CD4-positive, alpha-beta T cell treated with Interferon gamma for 1 hour (primary cell): ENCODE measurements at regions not wholly inside any gene's neighbourhood (a gene's known extent, or its start where the extent isn't known, plus 50 kb on each side); places are given as distances from the start of the nearest gene placed in this dataset.

Experiments
- DNase-seq: peaks from one replicate; pipeline ENCODE4 v3.0.0-alpha.2; 2020

GRCh38 chr11:24321229-24321628 lies 175.6 kb upstream of the LUZP2 start:
- no peak for DNase-seq

DNA sequence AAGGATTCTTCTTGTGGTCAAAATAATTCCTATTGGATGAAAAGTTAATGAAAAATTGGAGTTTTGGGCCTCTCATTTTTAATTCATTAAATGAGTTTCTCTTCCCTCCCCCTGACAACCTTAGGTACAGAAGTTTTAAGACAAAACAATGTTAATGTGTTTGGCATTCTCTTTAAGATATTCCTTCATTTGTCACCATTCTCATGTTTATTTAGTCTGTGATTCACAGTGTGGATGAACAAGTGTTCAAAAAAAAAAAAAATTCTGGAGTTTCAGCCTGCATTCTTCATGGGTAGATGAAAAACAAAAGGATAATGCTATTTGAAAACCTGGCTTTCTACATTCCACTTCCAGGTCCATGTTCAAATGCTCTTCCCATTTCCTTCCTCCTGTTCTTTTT lies 172.6 kb upstream of the LUZP2 start:
- no peak for DNase-seq

- DNase-seq = no peak
Observed at GRCh38 chr11:24344222-24344621, 152.6 kb upstream of the LUZP2 start.

GRCh38 chr11:24348908-24349307 lies 147.9 kb upstream of the LUZP2 start:
- no peak for DNase-seq

GRCh38 chr11:24351179-24351578 lies 145.7 kb upstream of the LUZP2 start:
- no peak for DNase-seq

DNA sequence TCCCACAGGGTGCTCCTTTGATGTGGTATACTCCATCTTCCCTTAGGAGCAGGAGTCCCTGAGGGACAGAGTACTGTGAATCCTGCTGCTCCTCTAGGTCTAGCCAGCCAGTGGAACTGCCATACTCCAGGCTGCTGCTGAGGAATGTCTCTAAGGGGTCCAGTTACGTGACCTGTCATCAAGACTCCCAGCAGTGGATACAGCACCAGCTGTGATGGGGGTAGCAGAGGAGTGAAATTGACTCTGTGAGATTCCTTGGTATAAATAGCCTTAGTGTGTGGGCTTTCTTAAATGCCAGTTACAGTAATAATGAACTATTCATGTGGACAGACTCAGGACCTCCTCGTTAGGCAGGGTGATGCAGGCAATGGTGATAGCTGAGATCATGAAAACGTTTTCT lies 140.4 kb upstream of the LUZP2 start:
- DNase-seq = no peak

DNA sequence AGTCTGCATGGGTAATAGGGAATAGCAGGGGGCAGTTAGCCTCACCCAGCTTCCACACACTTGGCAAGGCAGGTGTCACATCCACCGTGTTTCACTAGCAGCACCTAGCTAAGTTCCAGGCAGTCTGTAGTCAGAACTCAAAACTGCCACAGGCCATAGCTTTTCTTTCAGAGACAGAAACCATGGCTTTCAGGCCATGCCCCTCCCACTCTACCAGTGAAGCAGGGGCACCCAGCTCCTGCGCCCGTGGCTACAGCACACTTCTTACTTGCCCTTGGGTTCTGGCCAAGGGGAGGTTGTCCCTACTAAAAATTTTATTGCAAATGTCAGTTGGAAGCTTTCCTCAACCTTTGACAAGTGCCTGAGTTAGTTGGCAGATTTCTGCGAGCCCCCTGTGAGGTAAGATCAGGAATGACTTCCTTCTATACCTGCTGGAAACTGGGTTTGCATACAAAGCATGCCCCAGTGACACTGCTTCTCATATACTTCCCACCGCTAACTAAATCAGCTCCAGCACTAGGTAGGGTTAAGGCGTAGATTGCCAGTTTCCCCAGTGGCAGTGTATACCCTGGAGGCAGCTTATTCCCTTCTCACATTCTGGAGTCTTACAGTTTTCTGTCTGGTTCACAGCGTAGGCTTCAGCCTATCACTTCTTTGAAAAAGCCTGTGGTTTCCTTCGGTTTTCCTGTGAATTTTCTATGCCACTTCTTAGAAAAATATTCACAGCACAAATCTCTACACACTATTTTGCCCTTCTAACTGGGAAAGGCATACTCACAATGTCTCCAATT lies 139.0 kb upstream of the LUZP2 start:
- no peak for DNase-seq

DNA sequence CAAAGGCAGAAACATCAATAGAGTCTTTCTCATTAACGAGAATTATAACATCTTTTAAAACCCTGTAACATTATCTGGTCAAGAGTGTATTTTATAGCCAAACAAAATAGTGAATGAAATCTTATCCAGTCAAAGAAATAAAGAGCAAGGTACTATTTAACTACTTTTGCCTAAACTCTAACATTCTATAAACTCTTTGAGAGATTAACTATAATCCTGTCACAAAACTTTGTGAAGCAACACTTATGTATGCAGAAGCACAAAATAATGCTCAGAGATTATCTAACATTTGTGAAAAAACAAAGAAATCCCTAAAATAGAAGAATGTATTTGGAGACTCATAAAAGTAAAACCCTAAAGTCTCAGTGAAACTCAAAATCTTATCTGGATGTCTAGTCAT lies 124.4 kb upstream of the LUZP2 start:
- no peak for DNase-seq

- DNase-seq = no peak
Observed at GRCh38 chr11:24373516-24373915, 123.3 kb upstream of the LUZP2 start.

DNA sequence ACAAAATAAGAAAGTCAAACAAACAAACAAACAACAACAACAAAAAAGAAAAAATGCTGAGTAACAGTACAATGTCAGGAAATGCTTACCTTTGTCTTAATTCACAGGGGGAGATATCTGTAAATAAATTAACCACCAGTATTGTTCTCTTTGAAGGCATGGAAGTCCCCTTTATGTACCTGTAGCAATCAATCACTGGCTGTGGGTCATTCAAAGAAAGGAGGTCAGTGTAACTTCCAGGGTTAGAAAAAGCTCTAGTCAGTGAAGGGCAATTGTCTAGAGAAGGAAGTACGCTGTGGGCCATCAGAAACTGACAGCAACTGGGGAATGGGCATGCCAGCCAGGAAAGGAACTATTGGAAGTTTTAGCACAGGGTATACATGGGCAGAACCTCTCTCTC lies 121.5 kb upstream of the LUZP2 start:
- DNase-seq = no peak

DNA sequence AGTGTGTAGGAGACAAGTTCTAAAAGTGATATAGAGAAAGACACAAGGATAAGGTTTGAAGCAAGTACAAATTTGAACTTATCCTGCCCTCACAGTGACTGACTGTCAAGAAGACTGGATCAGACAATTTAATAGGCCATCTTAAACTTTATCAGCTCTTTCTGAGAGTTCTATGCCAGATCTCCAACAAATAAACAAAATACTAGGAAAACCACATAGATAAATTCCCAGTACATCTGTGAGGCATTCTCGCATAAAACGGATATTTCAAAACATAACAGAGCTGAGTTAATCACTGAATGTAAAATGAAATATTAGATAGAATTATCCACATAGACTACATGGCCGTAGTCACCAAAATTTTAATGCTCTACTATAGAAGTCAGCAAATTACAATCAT lies 120.9 kb upstream of the LUZP2 start:
- no peak for DNase-seq

GRCh38 chr11:24383137-24383536 lies 113.7 kb upstream of the LUZP2 start:
- DNase-seq = no peak

- no peak for DNase-seq
Observed at GRCh38 chr11:24384240-24384639, 112.6 kb upstream of the LUZP2 start.

DNA sequence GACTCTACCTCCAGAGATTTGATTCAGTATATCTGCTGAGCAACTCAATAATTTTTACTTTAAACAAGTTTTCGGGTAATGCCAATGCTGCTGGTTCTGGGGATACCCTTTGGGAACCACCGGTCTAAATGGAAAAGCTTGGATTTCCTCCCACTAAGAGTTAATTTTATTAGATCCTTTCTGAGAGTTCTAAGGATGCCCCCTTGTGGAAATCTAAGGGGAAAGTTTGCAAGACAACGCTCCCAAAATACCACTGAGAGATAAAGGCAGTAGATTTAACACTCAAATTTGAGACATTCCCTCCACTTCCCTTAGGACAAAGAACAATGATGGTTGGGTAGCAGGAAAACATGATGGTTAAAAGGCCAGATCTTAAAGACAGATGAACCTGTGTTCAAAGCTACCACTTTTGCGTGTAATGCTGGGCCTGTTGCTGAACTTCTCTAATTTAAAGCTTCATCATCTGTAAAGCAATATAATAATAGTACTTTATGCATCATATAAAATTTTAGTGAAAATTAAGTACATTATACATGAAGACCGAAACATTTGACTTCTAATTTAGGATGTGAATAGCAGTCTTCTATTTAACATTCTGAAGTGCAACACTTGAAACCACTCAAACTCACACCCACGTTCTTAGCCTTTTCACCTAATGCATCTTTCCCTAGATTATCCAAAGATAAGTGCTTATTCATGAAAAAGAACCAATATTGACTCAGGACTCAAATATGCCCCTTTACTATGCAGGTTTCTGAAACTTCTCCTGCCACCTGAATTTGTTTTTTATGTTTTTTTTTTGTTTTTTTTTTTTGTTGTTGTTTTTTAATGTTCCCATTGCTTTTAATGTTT lies 110.1 kb upstream of the LUZP2 start:
- no peak for DNase-seq

DNA sequence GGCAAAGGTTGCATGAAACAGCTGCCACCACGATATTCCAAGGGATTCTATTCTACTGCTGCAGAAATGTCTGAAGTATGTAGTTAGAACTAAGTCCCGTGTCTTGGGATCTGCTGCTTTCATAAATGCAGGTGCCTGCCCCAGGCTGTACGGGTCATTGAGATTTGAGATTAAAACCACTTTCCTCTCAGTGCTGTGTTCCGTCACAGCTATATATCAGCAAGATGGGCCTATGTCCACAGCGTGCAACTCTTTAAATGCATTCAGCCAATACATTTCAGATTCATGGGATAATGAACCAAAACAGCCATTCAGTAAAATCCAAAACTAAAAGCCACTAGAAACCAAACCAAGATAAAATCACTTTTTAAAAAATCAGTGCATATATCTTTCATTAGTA lies 107.3 kb upstream of the LUZP2 start:
- no peak for DNase-seq

DNA sequence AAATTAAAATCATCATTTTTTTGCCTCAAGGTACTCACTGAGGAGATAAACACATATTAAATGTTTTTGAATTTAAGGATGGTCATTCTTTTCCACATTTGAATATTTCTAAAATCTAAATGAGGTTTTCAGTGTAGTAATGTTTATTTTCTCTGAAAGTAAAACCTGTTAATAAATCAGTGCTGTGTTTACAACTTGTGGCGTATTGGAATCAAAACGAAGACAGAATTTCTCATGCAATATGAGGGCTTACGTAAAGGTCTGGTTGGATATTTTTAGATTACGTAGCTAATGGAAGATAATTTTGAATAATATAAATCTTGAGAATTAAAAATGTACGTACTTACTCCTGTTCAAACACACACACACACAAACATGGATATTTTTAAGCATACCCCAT lies 106.8 kb upstream of the LUZP2 start:
- DNase-seq = no peak

DNA sequence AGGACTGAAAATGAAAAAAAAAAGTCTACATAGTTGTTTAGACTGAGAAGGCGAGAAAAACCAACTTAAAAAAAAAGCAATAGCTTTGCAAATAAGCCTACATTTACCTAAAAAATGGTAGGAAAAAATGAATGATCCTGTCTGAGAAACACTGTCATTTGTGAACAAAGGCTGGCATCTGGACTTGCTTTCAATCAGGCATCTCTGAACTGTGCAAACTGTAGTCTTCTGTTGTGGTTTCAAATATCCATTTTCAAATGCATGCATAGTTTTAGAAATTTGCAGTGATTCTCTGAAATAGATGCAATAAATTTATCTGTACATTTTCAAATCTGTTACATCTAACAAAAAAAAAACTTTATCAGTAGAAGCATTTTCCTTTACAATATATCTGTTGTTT lies 106.1 kb upstream of the LUZP2 start:
- no peak for DNase-seq

DNA sequence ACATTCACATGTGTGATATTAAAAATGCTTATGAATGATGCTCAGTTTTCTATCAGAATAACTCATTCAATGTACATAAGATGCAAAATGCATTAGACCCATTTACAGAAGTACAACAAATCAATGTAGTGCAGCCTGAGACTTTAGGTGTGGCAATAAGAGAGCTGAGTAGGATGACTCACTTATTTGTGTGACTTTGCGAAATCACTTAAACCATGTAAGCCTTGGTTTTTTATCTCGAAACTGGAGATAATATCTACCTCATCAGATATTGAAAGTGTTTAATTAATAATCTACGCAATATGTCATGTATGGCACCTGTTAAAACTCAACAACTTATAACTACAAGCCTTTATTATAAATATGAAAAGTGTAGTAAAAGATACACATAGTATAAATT lies 105.7 kb upstream of the LUZP2 start:
- DNase-seq = no peak

GRCh38 chr11:24400059-24400665 lies 96.7 kb upstream of the LUZP2 start:
- DNase-seq = no peak

DNA sequence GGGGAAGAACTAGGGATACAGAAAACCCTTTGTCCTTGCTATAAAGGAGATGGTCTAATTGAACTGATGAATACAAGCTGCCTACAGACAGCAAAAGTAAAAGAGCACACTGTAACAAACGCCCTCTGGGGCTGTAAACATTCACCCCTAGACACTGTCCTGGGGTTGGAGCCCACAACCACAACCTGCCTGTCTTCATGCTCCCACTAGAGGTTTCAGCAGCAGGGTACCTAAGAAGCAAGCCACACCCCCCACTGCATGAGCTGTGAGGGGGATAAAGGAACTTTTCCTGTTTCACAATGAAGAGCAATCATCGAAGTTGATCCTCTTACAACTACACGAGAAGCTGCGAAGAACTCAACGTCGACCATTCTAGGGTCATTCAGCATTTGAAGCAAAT lies 90.5 kb upstream of the LUZP2 start:
- no peak for DNase-seq

- DNase-seq = no peak
Observed at GRCh38 chr11:24406980-24407379, 89.9 kb upstream of the LUZP2 start.

DNA sequence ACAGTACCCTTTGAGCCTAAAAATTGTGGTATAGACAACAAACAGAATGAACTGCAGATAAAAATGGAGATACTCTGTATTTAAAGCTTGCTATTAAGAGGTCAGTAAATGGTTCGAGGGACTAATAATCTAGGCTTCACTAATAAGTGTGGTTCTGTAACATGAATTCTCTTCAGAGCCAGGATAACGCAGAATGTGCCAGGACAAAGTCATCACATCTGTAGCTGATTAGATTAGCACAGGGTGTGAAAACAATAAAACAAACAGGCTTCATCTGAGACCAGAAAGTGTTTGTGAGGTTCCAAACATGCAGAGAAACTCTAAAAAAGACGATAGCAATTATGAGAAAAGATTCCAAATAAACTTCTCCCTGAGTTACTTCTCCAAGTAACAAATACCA lies 89.1 kb upstream of the LUZP2 start:
- no peak for DNase-seq

- no peak for DNase-seq
Observed at GRCh38 chr11:24408202-24408601, 88.7 kb upstream of the LUZP2 start.

GRCh38 chr11:24411791-24412190 lies 85.1 kb upstream of the LUZP2 start:
- no peak for DNase-seq
